ENCODE measurements at regions not wholly inside any gene's neighbourhood (a gene's known extent, or its start where the extent isn't known, plus 50 kb on each side); places are given as distances from the start of the nearest gene placed in this dataset.

- no peak for DNase-seq (ENCODE audit: low read depth in 2 of 2)
- no peak overlapping the region for H3K4me3 ChIP-seq (replicated peaks in 1 of 2; ENCODE audit: low read depth in 2 of 2, low read length in 2 of 2)
- no peak for TF ChIP-seq CTCF (IDR thresholded peaks at IDR 0.05; ENCODE audit: low read depth, low read length)
Observed at GRCh38 chr2:64803776-64804175, 150.1 kb upstream of the SERTAD2 start.

- DNase-seq (ENCODE audit: low read depth in 2 of 2), result no peak
- no peak for TF ChIP-seq CTCF (IDR thresholded peaks at IDR 0.05; ENCODE audit: low read depth, low read length)
- H3K4me3 ChIP-seq (replicated peaks in 1 of 2; ENCODE audit: low read depth in 2 of 2, low read length in 2 of 2), result no peak overlapping the region
Observed at GRCh38 chr2:64804651-64805050, 150.9 kb upstream of the SERTAD2 start.

GRCh38 chr2:64807417-64807816 is 153.7 kb upstream of the SERTAD2 start:
- DNase-seq (ENCODE audit: low read depth in 2 of 2), result peak; percentile 95 to 98
- TF ChIP-seq CTCF (IDR thresholded peaks at IDR 0.05; ENCODE audit: low read depth, low read length), result no peak
- H3K4me3 ChIP-seq (replicated peaks in 1 of 2; ENCODE audit: low read depth in 2 of 2, low read length in 2 of 2), result no peak overlapping the region

- H3K4me3 ChIP-seq (replicated peaks in 1 of 2; ENCODE audit: low read depth in 2 of 2, low read length in 2 of 2), result no peak overlapping the region
- no peak for TF ChIP-seq CTCF (IDR thresholded peaks at IDR 0.05; ENCODE audit: low read depth, low read length)
- DNase-seq (ENCODE audit: low read depth in 2 of 2), result no peak
Observed at GRCh38 chr2:64808092-64808491, 154.4 kb upstream of the SERTAD2 start.

- TF ChIP-seq CTCF (IDR thresholded peaks at IDR 0.05; ENCODE audit: low read depth, low read length), result no peak
- no peak overlapping the region for H3K4me3 ChIP-seq (replicated peaks in 1 of 2; ENCODE audit: low read depth in 2 of 2, low read length in 2 of 2)
- DNase-seq (ENCODE audit: low read depth in 2 of 2), result no peak
Observed at GRCh38 chr2:64808754-64809153, 155.0 kb upstream of the SERTAD2 start.

- no peak for DNase-seq (ENCODE audit: low read depth in 2 of 2)
- no peak for TF ChIP-seq CTCF (IDR thresholded peaks at IDR 0.05; ENCODE audit: low read depth, low read length)
- H3K4me3 ChIP-seq (replicated peaks in 1 of 2; ENCODE audit: low read depth in 2 of 2, low read length in 2 of 2), result no peak overlapping the region
Observed at GRCh38 chr2:64809216-64809615, 155.5 kb upstream of the SERTAD2 start.

GRCh38 chr2:64812285-64812684 is 158.6 kb upstream of the SERTAD2 start:
- no peak for DNase-seq (ENCODE audit: low read depth in 2 of 2)
- TF ChIP-seq CTCF (IDR thresholded peaks at IDR 0.05; ENCODE audit: low read depth, low read length), result no peak
- H3K4me3 ChIP-seq (replicated peaks in 1 of 2; ENCODE audit: low read depth in 2 of 2, low read length in 2 of 2), result no peak overlapping the region

Data from cardiac fibroblast (primary cell).